ENCODE measurements at regions not wholly inside any gene's neighbourhood (a gene's known extent, or its start where the extent isn't known, plus 50 kb on each side); places are given as distances from the start of the nearest gene placed in this dataset.

- TF ChIP-seq CTCF (conservative IDR thresholded peaks at IDR 0.05 in 1 of 2, IDR thresholded peaks at IDR 0.05 in 1 of 2; ENCODE audit: extremely low read depth in 1 of 2, insufficient read depth in 1 of 2, low read depth in 1 of 2, low read length in 2 of 2) (no peak), EZH2 (IDR thresholded peaks at IDR 0.05; ENCODE audit: borderline replicate concordance, low read length) (no peak)
These were observed 537.6 kb downstream of the TCERG1L start for GRCh38 chr10:130773941-130774340.
